ENCODE measurements at regions not wholly inside any gene's neighbourhood (a gene's known extent, or its start where the extent isn't known, plus 50 kb on each side); places are given as distances from the start of the nearest gene placed in this dataset.
A peak's percentile ranks its signal among the peaks of the same experiment; 100 is the strongest.

DNA sequence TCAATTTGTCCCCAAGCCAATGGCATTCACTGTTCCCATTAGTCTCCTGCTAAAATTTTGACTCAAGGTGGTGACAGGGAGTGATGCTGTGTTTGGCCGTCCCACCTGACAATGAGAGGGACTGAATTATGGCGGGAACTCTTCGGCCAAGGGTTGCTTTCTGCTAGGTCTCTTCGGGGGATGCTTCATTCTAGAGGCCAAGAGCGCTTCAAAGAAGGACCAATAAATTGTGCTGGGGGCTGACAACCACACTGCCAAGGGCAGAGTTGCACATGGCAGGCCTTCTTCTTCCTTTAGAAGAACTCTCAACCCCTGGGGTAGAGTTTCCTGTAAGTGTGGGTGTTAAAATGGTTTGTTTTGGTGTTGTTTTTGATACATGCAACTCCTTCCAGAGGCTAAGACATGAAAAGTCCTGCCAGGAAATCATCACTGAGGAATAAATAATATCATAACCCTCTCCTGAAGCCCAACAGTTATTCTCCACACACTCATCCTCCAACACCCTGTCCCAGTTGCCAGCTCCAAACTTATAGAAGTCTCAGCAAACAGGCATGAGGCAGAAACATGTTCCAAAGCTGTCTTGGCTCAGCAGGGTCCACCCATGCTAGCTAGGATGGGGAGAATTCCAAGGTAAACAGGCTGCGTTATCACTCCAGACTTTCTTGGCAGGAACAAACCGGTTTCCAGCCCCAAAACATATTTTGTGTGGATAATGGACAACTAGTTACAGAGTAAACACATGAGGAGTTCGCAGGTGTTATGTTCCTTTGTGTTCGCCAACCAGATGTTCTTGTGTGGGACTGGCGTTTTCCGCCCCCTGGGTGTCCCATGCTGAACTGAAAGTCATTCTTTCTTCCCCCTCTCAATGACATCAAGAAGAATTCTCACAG lies 396.7 kb upstream of the RGMA start:
- no peak for DNase-seq (ENCODE audit: low read depth)

DNA sequence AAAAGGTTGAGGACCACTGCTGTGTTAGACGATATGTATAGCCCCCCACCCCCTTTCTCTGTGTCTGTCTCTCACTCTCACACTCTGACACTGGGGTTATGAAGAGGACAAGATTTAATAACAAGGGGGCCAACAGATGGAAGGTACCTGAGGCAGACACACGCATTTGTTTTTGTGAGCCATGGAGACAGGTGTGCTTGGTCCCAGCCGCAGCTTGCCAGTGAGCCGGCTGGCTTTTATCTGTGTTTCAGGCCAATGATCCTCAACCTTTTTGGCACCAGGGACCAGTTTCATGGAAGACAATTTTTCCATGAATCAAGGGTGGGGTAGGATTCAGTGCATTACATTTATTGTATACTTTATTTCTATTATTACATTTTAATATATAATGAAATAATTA lies 394.9 kb upstream of the RGMA start:
- DNase-seq (ENCODE audit: low read depth), result no peak

GRCh38 chr15:93482731-93483130 lies 393.7 kb upstream of the RGMA start:
- DNase-seq (ENCODE audit: low read depth), result no peak

DNA sequence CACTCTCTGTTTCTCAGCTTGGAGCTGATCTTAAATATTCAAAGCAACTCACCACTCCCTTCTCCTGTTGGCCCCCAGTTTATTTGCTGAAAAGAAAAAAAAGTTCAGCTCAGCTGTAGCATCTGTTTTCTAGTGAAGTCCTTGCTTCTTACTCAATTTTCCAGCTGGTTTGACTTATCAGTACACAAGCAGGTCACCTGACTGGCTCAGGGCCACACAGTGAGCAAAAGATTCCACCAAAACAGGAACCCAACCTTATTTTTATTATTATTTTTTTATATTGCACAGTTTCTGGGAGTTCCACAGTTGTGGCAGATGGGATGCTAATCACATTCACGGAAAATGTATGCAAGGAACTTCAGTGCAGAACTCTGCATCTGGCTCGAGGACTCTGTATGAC lies 390.7 kb upstream of the RGMA start:
- DNase-seq (ENCODE audit: low read depth), result no peak

DNA sequence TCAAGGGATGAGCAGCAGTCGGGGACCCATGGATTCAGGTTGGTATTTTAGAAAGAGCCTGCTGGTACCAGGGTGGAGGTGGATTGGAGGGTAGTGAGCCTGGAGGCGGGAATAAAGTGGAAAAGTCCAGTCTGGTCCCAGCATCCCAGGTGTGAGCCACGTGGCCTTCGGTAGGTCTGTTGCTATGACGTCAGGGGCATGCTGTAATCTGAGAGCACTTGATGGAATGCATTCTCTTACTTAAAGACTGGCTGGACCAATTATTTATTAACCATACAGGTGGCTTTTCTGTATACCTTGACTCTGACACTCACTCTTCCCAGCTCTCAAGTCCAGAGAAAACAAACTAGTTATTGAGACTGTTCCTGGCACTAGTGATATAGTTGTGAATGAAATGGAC lies 389.9 kb upstream of the RGMA start:
- DNase-seq (ENCODE audit: low read depth), result no peak

- no peak for DNase-seq (ENCODE audit: low read depth)
Observed at GRCh38 chr15:93477721-93478120, 388.7 kb upstream of the RGMA start.

GRCh38 chr15:93477188-93477587 lies 388.2 kb upstream of the RGMA start:
- DNase-seq (ENCODE audit: low read depth), result no peak

DNA sequence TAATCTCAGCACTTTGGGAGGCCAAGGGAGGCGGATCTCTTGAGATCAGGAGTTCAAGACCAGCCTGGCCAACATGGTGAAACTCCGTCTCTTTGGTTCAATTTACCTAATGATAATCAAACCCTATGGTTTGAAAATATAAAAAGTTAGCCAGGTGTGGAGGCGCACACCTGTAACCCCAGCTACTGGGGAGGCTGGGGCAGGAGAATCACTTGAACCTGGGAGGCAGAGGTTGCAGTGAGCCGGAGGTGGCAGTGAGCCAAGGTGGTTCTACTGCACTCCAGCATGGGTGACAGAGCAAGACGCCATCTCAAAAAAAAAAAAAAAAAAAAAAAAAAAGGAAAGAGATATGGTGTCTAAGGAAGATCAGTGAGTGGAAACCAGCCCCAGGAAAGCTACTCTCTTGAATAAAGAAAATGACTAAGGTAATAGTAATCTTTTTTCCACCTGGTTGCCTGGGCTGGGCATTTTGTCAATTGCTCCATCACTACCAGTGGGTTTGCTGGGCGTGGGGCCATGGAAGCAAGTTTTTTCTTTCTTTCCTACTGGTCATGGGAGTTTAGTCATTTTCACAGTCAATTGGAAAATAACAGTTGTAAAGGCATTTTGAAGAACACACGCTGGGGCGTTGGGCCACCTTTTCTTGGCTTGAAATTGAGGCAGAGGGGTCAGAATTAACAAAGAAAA lies 387.6 kb upstream of the RGMA start:
- DNase-seq (ENCODE audit: low read depth), result no peak

DNA sequence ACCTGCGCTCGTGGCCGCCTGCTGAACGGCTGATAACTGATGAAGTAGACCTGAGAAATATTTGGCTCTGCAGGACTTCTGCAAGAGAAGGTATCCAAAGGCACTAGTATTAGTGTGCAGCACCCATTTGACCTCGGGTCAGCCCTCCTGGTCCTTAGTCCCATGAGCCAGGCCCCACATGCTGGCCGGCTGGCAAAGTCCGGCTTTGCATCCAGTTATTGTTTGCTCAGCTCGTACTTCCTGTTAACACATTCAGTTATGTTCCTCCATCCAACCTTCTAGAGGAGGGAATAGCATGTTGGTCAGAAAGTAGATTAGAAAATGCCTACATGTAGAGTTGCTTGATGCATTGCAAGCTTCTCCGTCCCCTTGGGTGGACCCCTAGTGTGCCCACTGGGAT lies 385.7 kb upstream of the RGMA start:
- no peak for DNase-seq (ENCODE audit: low read depth)

- no peak for DNase-seq (ENCODE audit: low read depth)
Observed at GRCh38 chr15:93469994-93470393, 381.0 kb upstream of the RGMA start.

DNA sequence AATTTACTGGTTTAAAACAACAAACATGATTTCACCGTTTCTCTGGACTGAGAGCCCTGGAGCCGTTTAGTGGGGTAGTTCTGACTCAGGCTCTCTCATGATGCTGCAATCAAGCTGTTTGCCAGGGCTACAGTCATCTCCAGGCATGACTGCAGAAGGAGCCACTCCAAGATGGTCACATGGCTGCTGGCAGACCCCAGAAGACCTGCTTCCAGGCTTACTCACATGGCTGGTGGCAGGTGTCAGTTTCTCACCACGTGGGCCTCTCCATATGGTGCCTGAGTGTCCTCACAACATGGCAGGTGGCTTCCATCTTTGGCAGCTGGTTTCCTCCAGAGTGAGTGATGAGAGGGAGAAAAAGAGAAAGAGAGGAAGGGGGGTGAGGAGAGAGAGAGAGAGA lies 378.3 kb upstream of the RGMA start:
- DNase-seq (ENCODE audit: low read depth), result peak; percentile 1

- DNase-seq (ENCODE audit: low read depth), result no peak
Observed at GRCh38 chr15:93466380-93466779, 377.4 kb upstream of the RGMA start.

- DNase-seq (ENCODE audit: low read depth), result no peak
Observed at GRCh38 chr15:93462690-93463089, 373.7 kb upstream of the RGMA start.

DNA sequence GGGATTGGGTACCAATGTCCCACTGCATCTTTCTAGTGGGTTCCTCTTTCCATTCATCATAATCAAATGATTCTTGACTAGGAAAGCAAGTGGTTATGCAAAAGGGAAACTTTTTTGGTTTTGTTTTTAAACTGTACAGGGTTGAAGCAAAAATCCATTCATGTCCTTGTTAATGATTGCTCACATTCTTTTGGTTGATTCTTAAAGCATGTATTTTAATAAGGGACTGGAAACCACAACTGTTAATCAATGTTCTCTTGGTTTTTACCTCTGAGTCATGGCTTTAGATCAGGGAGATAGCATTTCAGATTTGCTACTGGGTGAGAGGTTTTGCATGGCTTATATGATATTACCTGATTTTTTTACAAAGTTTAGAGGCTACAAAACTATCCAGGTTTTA lies 371.7 kb upstream of the RGMA start:
- DNase-seq (ENCODE audit: low read depth), result no peak

DNA sequence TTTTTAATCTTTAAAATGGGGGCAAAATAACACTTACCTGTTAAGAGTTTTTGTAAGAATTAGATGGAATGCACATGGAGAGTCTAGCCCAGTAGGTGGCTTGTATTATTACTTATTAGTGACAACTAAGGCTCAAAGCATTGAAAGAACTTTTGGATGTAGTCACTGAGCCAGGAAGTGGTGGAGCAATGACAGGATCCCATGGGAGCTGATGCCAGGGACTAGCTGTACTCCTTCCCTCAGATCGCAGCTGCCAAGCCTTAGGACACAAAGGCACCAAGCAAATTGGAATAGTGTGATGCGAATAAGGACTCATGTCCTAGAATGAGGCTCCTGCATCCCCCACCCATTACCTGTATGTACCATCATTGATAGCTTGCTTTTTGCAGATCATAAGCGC lies 370.4 kb upstream of the RGMA start:
- DNase-seq (ENCODE audit: low read depth), result no peak

GRCh38 chr15:93458597-93458996 lies 369.6 kb upstream of the RGMA start:
- no peak for DNase-seq (ENCODE audit: low read depth)

DNA sequence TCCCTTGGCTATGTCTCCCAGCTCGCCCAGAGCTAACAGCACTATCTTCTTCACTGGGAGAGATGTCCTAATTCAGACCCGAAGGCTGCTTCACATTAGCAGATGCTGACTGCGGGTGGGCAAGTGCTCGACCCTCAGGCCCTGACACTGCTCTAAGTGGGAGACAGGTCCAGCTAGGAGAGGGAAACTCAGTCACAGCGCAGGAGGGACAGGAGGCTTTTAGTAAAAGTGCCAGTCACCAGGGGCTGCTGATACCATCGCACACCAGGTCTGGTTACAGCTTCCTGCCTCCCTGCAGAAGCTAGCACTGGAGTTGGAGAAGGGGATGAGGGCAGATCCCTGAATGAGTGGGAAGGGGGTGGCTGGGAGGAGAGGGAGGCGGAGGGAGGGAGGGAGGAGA lies 365.8 kb upstream of the RGMA start:
- DNase-seq (ENCODE audit: low read depth), result no peak

DNA sequence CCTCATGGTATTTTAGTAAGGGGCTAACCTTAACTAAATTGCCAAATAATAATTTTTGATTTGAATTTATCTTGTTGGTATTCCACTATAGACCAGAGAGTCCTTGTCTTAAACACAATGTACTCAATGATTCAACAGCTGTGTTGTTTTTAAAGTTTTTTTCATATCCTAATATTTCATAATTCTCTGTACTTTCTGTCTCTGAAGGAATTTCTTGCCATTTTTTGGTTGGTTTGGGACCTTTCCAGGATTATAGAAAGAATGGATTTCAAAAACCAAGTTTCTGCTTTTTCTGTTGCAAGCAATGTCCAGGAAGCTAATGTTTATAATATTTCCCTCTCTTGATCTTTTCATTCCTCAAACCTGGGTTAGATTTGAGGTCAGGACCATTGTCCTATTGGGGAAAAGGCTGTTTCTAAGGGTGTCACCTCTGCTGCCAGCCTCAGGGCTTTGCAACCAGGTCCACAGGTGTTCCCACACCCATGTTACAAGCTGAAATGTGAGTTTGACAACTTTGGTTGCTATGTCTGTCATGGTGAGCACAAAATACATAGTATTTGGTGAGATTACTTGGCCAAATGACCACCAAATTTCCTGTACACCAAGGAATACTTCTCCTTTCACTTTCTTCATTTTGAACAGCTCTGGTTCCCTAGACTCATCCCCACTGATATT lies 363.7 kb upstream of the RGMA start:
- no peak for DNase-seq (ENCODE audit: low read depth)

- DNase-seq (ENCODE audit: low read depth), result no peak
Observed at GRCh38 chr15:93451822-93452221, 362.8 kb upstream of the RGMA start.

- DNase-seq (ENCODE audit: low read depth), result no peak
Observed at GRCh38 chr15:93451265-93451664, 362.3 kb upstream of the RGMA start.

- no peak for DNase-seq (ENCODE audit: low read depth)
Observed at GRCh38 chr15:93449798-93450197, 360.8 kb upstream of the RGMA start.

DNA sequence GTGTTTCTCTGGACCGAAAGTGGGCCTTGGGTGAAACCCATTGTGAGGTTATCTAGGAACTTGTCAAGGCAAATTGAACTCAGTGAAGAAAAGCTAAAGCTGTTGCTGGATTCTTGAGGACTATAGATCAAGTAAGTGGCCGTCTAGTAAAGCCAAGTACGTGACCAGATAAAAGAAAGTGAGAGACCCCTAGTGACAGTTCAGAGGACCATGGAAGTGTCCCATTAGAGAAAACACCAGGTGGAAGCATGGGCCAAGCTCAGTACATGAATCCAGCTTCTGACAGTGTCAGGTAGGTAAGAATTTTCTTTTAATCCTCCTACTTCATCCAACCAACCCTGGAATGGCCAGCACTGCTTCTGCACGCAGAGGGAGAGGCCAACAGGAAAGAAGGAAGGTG lies 349.3 kb upstream of the RGMA start:
- no peak for DNase-seq (ENCODE audit: low read depth)

- DNase-seq (ENCODE audit: low read depth), result no peak
Observed at GRCh38 chr15:93432474-93432873, 343.5 kb upstream of the RGMA start.
